ENCODE measurements at regions not wholly inside any gene's neighbourhood (a gene's known extent, or its start where the extent isn't known, plus 50 kb on each side); places are given as distances from the start of the nearest gene placed in this dataset.

- TF ChIP-seq CTCF (conservative IDR thresholded peaks at IDR 0.05) (no peak), EZH2 (IDR thresholded peaks at IDR 0.05; ENCODE audit: low read depth) (no peak)
Observed at GRCh38 chr5:36494028-36494427, 112.4 kb upstream of the SLC1A3 start.
